ENCODE measurements at regions not wholly inside any gene's neighbourhood (a gene's known extent, or its start where the extent isn't known, plus 50 kb on each side); places are given as distances from the start of the nearest gene placed in this dataset.

DNA sequence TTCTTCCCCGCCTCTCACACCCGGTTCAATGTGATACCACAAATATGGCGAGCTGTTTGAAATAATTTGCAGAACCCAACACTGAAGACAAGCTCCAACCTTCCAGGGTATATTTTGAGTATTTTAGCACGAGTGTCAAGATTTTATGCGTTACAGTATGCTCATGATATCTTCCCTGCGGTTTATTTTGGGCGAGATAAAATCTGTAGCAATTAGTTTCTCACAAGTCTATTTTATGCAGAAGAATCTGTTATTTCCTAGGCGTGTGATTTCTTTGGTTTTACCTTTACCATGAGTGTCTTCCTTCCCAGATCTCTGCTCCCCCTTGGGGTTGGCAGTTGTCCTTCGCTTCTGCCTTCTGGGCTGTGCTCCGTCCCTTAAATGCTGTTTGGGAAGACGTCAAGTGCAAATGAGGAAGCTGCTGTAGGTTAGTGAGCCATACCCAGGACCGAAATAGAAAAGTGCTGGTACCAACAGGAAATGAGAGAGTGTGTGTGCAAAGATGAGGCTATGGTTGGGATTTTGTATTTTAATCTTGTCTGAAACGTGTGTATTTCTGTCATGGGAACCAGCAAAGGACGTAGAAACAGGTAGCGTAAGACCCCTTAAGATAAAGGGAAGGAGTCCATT is 299.8 kb downstream of the KLF6 start:
- TF ChIP-seq, protein P1, sequence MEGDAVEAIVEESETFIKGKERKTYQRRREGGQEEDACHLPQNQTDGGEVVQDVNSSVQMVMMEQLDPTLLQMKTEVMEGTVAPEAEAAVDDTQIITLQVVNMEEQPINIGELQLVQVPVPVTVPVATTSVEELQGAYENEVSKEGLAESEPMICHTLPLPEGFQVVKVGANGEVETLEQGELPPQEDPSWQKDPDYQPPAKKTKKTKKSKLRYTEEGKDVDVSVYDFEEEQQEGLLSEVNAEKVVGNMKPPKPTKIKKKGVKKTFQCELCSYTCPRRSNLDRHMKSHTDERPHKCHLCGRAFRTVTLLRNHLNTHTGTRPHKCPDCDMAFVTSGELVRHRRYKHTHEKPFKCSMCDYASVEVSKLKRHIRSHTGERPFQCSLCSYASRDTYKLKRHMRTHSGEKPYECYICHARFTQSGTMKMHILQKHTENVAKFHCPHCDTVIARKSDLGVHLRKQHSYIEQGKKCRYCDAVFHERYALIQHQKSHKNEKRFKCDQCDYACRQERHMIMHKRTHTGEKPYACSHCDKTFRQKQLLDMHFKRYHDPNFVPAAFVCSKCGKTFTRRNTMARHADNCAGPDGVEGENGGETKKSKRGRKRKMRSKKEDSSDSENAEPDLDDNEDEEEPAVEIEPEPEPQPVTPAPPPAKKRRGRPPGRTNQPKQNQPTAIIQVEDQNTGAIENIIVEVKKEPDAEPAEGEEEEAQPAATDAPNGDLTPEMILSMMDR (IDR thresholded peaks at IDR 0.05; ENCODE audit: low read depth, low read length, poor library complexity, severe bottlenecking) = no peak
- no peak for TF ChIP-seq EZH2phosphoT487 (IDR thresholded peaks at IDR 0.05; ENCODE audit: borderline replicate concordance, low read length)
- Histone ChIP-seq H3K79me2 (ENCODE audit: control insufficient read depth, low read length) (no peaks in the 10 kb centered on the region), H3K27me3 (ENCODE audit: control insufficient read depth, low read length) (no peaks in the 10 kb centered on the region), H4K20me1 (ENCODE audit: control insufficient read depth, insufficient read depth, low read depth, low read length) (no peaks in the 10 kb centered on the region), H3K4me1 (ENCODE audit: control insufficient read depth, low read length) (peaks cover 18% of the 10 kb centered on the region), H3F3A (ENCODE audit: control insufficient read depth, insufficient read depth) (no peaks in the 10 kb centered on the region), H3K27ac (ENCODE audit: low read depth, low read length) (no peak overlapping the region), H3K4me3 (ENCODE audit: low read length) (no peak overlapping the region), H3K4me2 (ENCODE audit: low read length) (no peak overlapping the region), H3K9me2 (replicated peaks; ENCODE audit: control insufficient read depth, low read length) (no peaks in the 10 kb centered on the region), H3K9me3 (ENCODE audit: control insufficient read depth, insufficient read depth, low read length) (peaks cover 7% of the 10 kb centered on the region; the same call in 1 of the 2 replicates), H3K36me3 (ENCODE audit: control insufficient read depth, low read length) (no peaks in the 10 kb centered on the region)

DNA sequence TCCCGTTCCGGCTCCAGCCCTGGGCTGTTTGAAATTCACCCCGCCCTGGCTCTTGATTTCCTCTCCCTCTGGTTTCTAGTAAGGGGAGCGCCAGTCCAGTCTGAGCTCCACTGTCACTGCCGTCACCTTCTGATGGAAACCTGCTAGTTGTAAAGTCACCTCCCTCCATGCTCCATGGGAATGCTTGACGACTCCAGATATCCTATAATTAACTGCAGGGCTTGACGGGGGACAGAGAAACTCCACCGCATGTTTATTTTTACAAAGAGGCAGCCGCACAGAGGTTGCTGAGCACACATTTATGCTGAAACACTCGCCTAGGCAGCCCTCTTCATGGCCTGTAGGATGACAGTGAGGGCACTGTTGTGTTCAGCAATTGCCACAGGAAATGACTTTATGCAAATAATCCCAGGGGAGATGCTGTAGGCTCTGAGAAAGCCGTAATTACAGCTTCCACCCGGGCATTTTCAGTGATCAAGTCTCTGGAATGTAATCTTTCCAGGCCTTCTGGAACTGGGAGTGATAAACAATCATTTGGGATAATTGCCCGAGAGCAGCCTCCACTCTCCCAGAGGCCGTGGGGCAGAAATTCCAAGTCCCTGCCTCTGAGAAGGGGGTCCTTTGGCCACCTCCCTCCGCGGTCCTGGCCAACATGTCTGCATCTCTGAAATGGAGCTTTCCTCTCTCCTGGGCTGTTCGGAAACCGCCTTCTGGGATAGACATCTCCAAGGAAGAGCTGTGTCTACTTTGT is 300.5 kb downstream of the KLF6 start:
- Histone ChIP-seq H3K9me2 (replicated peaks; ENCODE audit: control insufficient read depth, low read length) (no peaks in the 10 kb centered on the region), H3K36me3 (ENCODE audit: control insufficient read depth, low read length) (no peaks in the 10 kb centered on the region), H4K20me1 (ENCODE audit: control insufficient read depth, insufficient read depth, low read depth, low read length) (no peaks in the 10 kb centered on the region), H3F3A (ENCODE audit: control insufficient read depth, insufficient read depth) (no peaks in the 10 kb centered on the region), H3K4me2 (ENCODE audit: low read length) (peak overlapping the region; percentile 30), H3K4me1 (ENCODE audit: control insufficient read depth, low read length) (peaks cover 18% of the 10 kb centered on the region), H3K27me3 (ENCODE audit: control insufficient read depth, low read length) (no peaks in the 10 kb centered on the region), H3K9me3 (ENCODE audit: control insufficient read depth, insufficient read depth, low read length) (peaks cover 7% of the 10 kb centered on the region; the same call in 1 of the 2 replicates), H3K27ac (ENCODE audit: low read depth, low read length) (no peak overlapping the region), H3K79me2 (ENCODE audit: control insufficient read depth, low read length) (no peaks in the 10 kb centered on the region), H3K4me3 (ENCODE audit: low read length) (peak overlapping the region; percentile 20; the same call in 1 of the 2 replicates)
- no peak for TF ChIP-seq EZH2phosphoT487 (IDR thresholded peaks at IDR 0.05; ENCODE audit: borderline replicate concordance, low read length)
- TF ChIP-seq, protein P1 (IDR thresholded peaks at IDR 0.05; ENCODE audit: low read depth, low read length, poor library complexity, severe bottlenecking) = no peak

DNA sequence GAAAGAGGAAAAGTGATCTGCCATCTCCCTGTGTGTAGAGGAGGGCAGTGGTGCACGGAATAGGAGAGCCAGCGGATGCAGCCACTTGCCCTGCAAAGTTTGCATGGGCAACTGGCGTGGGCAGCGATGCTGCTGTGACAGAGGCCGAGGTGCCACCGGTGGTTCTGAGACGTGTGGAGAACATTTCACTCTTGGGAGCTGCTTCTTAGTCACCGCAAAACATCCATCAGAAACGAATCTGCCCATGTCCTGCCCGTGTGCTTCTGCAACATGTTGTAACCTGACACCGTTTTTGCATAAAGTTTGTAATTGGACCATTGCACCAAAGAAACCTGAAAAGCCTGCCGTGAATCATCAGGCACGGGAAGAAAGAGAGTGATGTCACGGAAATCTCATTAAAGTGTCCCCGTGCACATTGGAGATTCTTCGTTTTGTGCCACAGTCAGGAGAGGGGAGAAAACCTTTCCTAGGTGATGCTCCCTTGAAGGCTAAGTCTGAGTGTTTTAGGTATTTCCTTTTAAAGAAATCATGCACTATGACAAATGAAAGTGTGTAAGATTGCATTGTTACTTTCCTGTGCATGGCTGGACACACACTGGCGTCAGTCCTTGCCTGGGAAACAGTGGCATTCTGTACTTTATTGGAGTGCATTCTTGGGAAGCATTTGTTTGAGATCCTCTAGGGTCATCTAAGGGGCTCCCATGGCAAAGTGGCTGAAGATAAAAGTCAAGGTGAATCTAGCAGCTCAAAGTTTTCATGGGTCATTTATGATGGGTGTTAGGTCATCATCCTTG is 302.6 kb downstream of the KLF6 start:
- H3K4me1 ChIP-seq (ENCODE audit: control insufficient read depth, low read length) = peaks cover 18% of the 10 kb centered on the region
- no peaks in the 10 kb centered on the region for H3K36me3 ChIP-seq (ENCODE audit: control insufficient read depth, low read length)
- H3F3A ChIP-seq (ENCODE audit: control insufficient read depth, insufficient read depth) = no peaks in the 10 kb centered on the region
- no peaks in the 10 kb centered on the region for H3K9me2 ChIP-seq (replicated peaks; ENCODE audit: control insufficient read depth, low read length)
- H3K9me3 ChIP-seq (ENCODE audit: control insufficient read depth, insufficient read depth, low read length) = peaks cover 7% of the 10 kb centered on the region; the same call in 1 of the 2 replicates
- no peaks in the 10 kb centered on the region for H3K79me2 ChIP-seq (ENCODE audit: control insufficient read depth, low read length)
- TF ChIP-seq EZH2phosphoT487 (IDR thresholded peaks at IDR 0.05; ENCODE audit: borderline replicate concordance, low read length) = no peak
- TF ChIP-seq, protein P1 (IDR thresholded peaks at IDR 0.05; ENCODE audit: low read depth, low read length, poor library complexity, severe bottlenecking) = no peak
- H4K20me1 ChIP-seq (ENCODE audit: control insufficient read depth, insufficient read depth, low read depth, low read length) = no peaks in the 10 kb centered on the region
- no peak overlapping the region for H3K4me3 ChIP-seq (ENCODE audit: low read length)
- no peaks in the 10 kb centered on the region for H3K27me3 ChIP-seq (ENCODE audit: control insufficient read depth, low read length)
- no peak overlapping the region for H3K27ac ChIP-seq (ENCODE audit: low read depth, low read length)
- no peak overlapping the region for H3K4me2 ChIP-seq (ENCODE audit: low read length)
